Esophagus (tissue), 2 donors: ENCODE measurements at regions not wholly inside any gene's neighbourhood (a gene's known extent, or its start where the extent isn't known, plus 50 kb on each side); places are given as distances from the start of the nearest gene placed in this dataset.

Source experiments
- H3K27ac ChIP-seq, 2 donors: one replicate each; pipeline ENCODE4 v1.5.1; 2013; ENCODE audit warnings: low read depth in 2 of 2, mild to moderate bottlenecking in 2 of 2, inconsistent platforms in 1 of 2, low read length in 1 of 2, moderate library complexity in 1 of 2
- H3K27me3 ChIP-seq, 2 donors: one replicate each; pipeline ENCODE4 v1.6.1; 2013; ENCODE audit warnings: low read length in 2 of 2, control low read depth in 1 of 2, mild to moderate bottlenecking in 1 of 2; ENCODE audit not compliant: insufficient read depth in 2 of 2, control insufficient read depth in 1 of 2
- H3K36me3 ChIP-seq, 2 donors: one replicate each; pipeline ENCODE4 v1.6.1; 2013; ENCODE audit warnings: low read length in 1 of 2; ENCODE audit not compliant: control insufficient read depth in 2 of 2, insufficient read depth in 2 of 2
- H3K4me1 ChIP-seq, 2 donors: one replicate each; pipeline ENCODE4 v1.6.1; 2013; ENCODE audit warnings: low read length in 1 of 2; ENCODE audit not compliant: control insufficient read depth in 2 of 2, insufficient read depth in 2 of 2
- H3K4me3 ChIP-seq, 2 donors: one replicate each; pipeline ENCODE4 v1.5.1; 2013; ENCODE audit warnings: low read length in 2 of 2, mild to moderate bottlenecking in 2 of 2, low read depth in 1 of 2, moderate library complexity in 1 of 2
- H3K9me3 ChIP-seq, 2 donors: one replicate each; pipeline ENCODE4 v1.6.1; 2013; ENCODE audit warnings: mild to moderate bottlenecking in 2 of 2, low read depth in 1 of 2, low read length in 1 of 2, moderate library complexity in 1 of 2; ENCODE audit not compliant: control insufficient read depth in 2 of 2, insufficient read depth in 1 of 2
- WGBS, 2 donors: extraction: QIAGEN DNeasy Blood & Tissue Kit; methylation state at CpG; one replicate each; pipeline ENCODE4 v1.1.7; 2013; 5-methylcytosine and 5-hydroxymethylcytosine counted together
- donor health status: healthy with polysubstance abuse.
- donor health status: Bipolar disorder and iron deficiency.

DNA sequence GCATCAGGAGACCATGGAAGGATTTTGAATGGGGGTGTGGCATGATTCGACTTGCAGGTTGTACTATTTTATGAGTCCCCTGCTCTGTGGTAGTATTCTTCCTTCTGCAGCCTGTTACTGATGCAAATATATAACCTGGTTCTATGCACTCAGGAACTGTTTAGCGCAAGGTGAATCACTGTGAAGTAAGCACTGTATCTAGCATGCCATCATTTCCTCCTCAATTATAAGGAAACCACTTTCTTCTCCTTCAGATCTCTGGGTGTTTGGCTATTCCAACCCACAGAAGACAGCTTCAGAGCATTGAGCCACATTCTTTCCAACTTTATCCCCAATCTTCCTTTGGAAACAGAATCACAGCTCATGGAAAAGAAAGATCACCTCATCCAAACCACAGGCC lies 176.7 kb downstream of the DIPK2A start:
- H3K9me3 ChIP-seq: no peaks in the 10 kb centered on the region
- H3K27me3 ChIP-seq: no peaks in the 10 kb centered on the region
- no peak overlapping the region for H3K4me3 ChIP-seq
- 94 to 98% methylated on average over 2 of the region's 2 CpGs for WGBS, 2 donors
- H3K36me3 ChIP-seq: no peaks in the 10 kb centered on the region
- no peak overlapping the region for H3K27ac ChIP-seq
- H3K4me1 ChIP-seq: no peaks in the 10 kb centered on the region

GRCh38 chr3:144151983-144152382 lies 180.4 kb downstream of the DIPK2A start:
- H3K27ac ChIP-seq: no peak overlapping the region
- no peaks in the 10 kb centered on the region for H3K36me3 ChIP-seq
- no peaks in the 10 kb centered on the region for H3K27me3 ChIP-seq
- 91 to 96% methylated on average over 3 of the region's 3 CpGs for whole genome bisulfite sequencing, 2 donors
- H3K4me1 ChIP-seq: no peaks in the 10 kb centered on the region
- no peaks in the 10 kb centered on the region for H3K9me3 ChIP-seq
- H3K4me3 ChIP-seq: no peak overlapping the region

DNA sequence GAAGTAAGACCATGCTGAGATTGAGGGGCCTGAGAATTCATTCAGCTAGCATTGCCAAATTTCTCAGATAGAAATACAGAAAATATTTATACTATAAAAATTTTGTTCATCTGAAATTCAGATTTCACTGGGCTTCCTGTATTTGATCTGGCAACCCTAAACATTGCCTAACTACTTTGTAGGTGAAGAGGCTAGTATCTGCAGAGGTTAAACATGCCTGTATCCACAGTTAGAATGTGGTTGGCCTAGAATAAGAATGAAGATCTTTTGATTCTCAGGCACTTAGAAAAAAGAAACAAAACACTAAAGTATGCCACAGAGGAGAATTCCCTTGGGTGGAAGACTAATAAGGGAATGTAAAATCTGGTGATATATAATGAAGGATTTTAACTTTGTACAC lies 189.0 kb downstream of the DIPK2A start:
- H3K36me3 ChIP-seq: no peaks in the 10 kb centered on the region
- no peaks in the 10 kb centered on the region for H3K9me3 ChIP-seq
- no peak overlapping the region for H3K4me3 ChIP-seq
- no peaks in the 10 kb centered on the region for H3K4me1 ChIP-seq
- no peak overlapping the region for H3K27ac ChIP-seq
- no peaks in the 10 kb centered on the region for H3K27me3 ChIP-seq

GRCh38 chr3:144162042-144162441 lies 190.4 kb downstream of the DIPK2A start:
- no peaks in the 10 kb centered on the region for H3K36me3 ChIP-seq
- H3K27ac ChIP-seq: no peak overlapping the region
- H3K27me3 ChIP-seq: no peaks in the 10 kb centered on the region
- 42 to 54% methylated on average over 1 of the region's 1 CpG for WGBS, 2 donors
- no peaks in the 10 kb centered on the region for H3K9me3 ChIP-seq
- no peaks in the 10 kb centered on the region for H3K4me1 ChIP-seq
- no peak overlapping the region for H3K4me3 ChIP-seq

DNA sequence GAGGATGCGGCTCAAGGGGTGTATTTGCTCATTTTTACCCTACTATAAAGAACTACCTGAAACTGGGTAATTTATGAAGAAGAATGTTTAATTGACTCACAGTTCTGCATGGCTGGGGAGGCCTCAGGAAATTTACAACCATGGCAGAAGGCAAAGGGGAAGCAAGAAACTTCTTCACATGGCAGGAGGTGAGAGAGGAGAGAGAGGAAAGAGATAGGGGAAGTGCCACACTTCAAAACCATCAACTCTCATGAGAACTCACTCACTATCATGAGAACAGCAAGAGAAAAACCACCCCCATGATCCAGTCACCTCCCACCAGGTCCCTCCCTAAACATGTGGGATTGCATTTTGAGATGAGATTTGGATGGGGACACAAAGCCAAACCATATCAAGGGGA lies 192.7 kb downstream of the DIPK2A start:
- no peak overlapping the region for H3K4me3 ChIP-seq
- no peaks in the 10 kb centered on the region for H3K9me3 ChIP-seq
- no peaks in the 10 kb centered on the region for H3K36me3 ChIP-seq
- H3K27ac ChIP-seq: no peak overlapping the region
- H3K27me3 ChIP-seq: no peaks in the 10 kb centered on the region
- WGBS, 2 donors: 97% methylated on average over 1 of the region's 1 CpG
- no peaks in the 10 kb centered on the region for H3K4me1 ChIP-seq

DNA sequence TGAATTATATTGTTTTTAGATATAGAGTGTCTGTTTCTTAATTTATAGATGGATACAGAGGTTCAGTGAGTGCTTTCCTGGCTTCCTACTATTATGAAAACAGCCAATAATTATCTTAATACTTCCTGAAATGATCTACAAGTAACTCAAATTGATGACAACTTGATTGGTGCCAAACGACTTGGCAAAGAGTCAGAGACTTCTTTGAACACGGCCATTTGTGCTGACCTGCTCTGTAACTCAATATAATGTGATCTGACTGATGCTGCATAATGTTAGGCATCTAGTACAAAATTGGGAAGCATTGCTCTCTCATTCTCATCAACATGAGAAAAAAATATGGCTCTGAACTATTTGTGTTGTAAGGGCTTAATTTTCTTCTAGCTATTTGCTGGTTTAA lies 193.9 kb downstream of the DIPK2A start:
- Histone ChIP-seq H3K27me3 (no peaks in the 10 kb centered on the region), H3K9me3 (no peaks in the 10 kb centered on the region), H3K27ac (no peak overlapping the region), H3K4me3 (no peak overlapping the region), H3K4me1 (no peaks in the 10 kb centered on the region), H3K36me3 (no peaks in the 10 kb centered on the region)
- WGBS, 2 donors: 25 to 32% methylated on average over 2 of the region's 2 CpGs

- no peak overlapping the region for H3K27ac ChIP-seq
- 91 to 97% methylated on average over 2 of the region's 2 CpGs for WGBS, 2 donors
- H3K9me3 ChIP-seq: no peaks in the 10 kb centered on the region
- no peaks in the 10 kb centered on the region for H3K4me1 ChIP-seq
- H3K36me3 ChIP-seq: no peaks in the 10 kb centered on the region
- no peaks in the 10 kb centered on the region for H3K27me3 ChIP-seq
- H3K4me3 ChIP-seq: no peak overlapping the region
Measured at GRCh38 chr3:144167634-144168033, 196.0 kb downstream of the DIPK2A start.

DNA sequence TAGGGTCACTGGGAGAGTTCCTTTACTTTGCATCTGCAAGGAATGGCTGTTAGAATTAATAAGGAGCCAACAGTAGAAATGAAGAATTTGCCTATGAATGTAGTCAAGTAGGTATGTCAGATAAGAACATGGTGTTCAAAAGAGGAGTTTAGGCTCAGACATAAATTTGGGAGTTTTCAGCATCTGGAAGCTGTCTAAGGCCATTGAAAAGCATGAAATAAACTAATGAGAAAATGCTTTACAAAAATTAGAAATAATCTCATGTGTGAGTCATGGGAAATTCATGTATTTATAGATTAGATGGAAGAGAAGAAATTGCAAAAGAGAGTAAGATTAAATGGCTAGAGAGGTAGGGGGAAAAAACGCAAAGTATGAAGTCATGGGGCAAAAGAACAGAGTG lies 201.9 kb downstream of the DIPK2A start:
- Histone ChIP-seq H3K36me3 (no peaks in the 10 kb centered on the region), H3K9me3 (peaks cover 0 to 6% of the 10 kb centered on the region in 2 donors), H3K4me1 (peaks cover 0 to 2% of the 10 kb centered on the region in 2 donors), H3K4me3 (no peak overlapping the region), H3K27me3 (no peaks in the 10 kb centered on the region), H3K27ac (no peak overlapping the region)
- 80 to 83% methylated on average over 1 of the region's 1 CpG for WGBS, 2 donors

- WGBS, 2 donors: 95 to 96% methylated on average over 21 of the region's 21 CpGs
- peaks cover 0 to 6% of the 10 kb centered on the region in 2 donors for H3K9me3 ChIP-seq
- H3K4me3 ChIP-seq: no peak overlapping the region
- peaks cover 0 to 2% of the 10 kb centered on the region in 2 donors for H3K4me1 ChIP-seq
- H3K27ac ChIP-seq: no peak overlapping the region
- no peaks in the 10 kb centered on the region for H3K27me3 ChIP-seq
- H3K36me3 ChIP-seq: no peaks in the 10 kb centered on the region
Measured at GRCh38 chr3:144175644-144176425, 204.2 kb downstream of the DIPK2A start.

DNA sequence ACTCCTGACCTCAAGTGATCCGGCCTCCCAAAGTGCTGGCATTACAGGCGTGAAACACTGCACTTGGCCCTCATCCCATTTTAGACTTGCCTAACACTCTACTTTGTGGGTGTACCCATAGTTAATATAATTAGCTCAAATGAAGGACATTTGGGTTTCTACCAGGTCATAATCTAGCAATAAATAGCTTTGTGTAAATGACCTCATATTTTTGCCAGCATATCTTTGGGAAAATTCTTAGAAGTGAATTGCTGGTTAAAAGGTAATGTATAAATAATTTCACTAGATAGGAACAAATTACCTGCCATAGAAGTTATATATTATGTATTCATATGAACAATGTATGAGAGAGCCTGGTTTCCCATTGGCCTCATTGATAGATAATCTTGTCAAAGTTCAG lies 206.0 kb downstream of the DIPK2A start:
- Histone ChIP-seq H3K36me3 (no peaks in the 10 kb centered on the region), H3K4me3 (no peak overlapping the region), H3K27ac (no peak overlapping the region), H3K27me3 (no peaks in the 10 kb centered on the region), H3K9me3 (peaks cover 0 to 6% of the 10 kb centered on the region in 2 donors), H3K4me1 (peaks cover 0 to 2% of the 10 kb centered on the region in 2 donors)
- WGBS, 2 donors: 74 to 91% methylated on average over 2 of the region's 2 CpGs
